ENCODE measurements at regions not wholly inside any gene's neighbourhood (a gene's known extent, or its start where the extent isn't known, plus 50 kb on each side); places are given as distances from the start of the nearest gene placed in this dataset.

DNA sequence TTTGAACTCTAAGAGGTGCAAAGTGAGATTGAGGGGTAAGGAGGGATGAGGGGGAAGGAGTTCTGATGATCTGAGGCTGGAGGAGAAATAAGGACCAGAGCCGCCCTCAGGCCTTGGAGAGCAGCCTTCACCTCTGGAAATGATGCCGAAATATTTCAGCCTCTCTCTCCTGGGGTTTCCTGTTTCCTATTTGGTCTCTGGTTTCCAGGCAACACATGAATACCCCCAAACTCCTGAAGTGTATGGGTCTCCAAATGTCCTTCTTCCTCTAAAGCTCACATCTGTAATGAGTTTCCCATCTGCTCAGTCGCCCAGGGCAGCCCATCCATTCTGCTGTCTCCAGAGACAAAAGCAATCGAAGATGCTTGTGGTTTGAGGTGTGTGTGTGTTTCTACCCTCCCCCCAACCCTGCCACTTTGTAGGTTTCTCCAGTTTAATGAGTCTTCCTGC lies 52.0 kb upstream of the FAM20B start:
- TF ChIP-seq RNF2 (IDR thresholded peaks at IDR 0.05; ENCODE audit: borderline replicate concordance, low read depth): no peak
- TF ChIP-seq, protein P1, sequence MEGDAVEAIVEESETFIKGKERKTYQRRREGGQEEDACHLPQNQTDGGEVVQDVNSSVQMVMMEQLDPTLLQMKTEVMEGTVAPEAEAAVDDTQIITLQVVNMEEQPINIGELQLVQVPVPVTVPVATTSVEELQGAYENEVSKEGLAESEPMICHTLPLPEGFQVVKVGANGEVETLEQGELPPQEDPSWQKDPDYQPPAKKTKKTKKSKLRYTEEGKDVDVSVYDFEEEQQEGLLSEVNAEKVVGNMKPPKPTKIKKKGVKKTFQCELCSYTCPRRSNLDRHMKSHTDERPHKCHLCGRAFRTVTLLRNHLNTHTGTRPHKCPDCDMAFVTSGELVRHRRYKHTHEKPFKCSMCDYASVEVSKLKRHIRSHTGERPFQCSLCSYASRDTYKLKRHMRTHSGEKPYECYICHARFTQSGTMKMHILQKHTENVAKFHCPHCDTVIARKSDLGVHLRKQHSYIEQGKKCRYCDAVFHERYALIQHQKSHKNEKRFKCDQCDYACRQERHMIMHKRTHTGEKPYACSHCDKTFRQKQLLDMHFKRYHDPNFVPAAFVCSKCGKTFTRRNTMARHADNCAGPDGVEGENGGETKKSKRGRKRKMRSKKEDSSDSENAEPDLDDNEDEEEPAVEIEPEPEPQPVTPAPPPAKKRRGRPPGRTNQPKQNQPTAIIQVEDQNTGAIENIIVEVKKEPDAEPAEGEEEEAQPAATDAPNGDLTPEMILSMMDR (IDR thresholded peaks at IDR 0.05): no peak
- TF ChIP-seq POLR2A (IDR thresholded peaks at IDR 0.05; ENCODE audit: low read length): no peak
- no peak for TF ChIP-seq SMC3 (IDR thresholded peaks at IDR 0.05)
- TF ChIP-seq MYC (IDR thresholded peaks at IDR 0.05; ENCODE audit: borderline replicate concordance, low read length): no peak
- TF ChIP-seq, protein P2, sequence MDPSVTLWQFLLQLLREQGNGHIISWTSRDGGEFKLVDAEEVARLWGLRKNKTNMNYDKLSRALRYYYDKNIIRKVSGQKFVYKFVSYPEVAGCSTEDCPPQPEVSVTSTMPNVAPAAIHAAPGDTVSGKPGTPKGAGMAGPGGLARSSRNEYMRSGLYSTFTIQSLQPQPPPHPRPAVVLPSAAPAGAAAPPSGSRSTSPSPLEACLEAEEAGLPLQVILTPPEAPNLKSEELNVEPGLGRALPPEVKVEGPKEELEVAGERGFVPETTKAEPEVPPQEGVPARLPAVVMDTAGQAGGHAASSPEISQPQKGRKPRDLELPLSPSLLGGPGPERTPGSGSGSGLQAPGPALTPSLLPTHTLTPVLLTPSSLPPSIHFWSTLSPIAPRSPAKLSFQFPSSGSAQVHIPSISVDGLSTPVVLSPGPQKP (IDR thresholded peaks at IDR 0.05; ENCODE audit: low read depth, low read length): no peak
- TF ChIP-seq, protein P3, sequence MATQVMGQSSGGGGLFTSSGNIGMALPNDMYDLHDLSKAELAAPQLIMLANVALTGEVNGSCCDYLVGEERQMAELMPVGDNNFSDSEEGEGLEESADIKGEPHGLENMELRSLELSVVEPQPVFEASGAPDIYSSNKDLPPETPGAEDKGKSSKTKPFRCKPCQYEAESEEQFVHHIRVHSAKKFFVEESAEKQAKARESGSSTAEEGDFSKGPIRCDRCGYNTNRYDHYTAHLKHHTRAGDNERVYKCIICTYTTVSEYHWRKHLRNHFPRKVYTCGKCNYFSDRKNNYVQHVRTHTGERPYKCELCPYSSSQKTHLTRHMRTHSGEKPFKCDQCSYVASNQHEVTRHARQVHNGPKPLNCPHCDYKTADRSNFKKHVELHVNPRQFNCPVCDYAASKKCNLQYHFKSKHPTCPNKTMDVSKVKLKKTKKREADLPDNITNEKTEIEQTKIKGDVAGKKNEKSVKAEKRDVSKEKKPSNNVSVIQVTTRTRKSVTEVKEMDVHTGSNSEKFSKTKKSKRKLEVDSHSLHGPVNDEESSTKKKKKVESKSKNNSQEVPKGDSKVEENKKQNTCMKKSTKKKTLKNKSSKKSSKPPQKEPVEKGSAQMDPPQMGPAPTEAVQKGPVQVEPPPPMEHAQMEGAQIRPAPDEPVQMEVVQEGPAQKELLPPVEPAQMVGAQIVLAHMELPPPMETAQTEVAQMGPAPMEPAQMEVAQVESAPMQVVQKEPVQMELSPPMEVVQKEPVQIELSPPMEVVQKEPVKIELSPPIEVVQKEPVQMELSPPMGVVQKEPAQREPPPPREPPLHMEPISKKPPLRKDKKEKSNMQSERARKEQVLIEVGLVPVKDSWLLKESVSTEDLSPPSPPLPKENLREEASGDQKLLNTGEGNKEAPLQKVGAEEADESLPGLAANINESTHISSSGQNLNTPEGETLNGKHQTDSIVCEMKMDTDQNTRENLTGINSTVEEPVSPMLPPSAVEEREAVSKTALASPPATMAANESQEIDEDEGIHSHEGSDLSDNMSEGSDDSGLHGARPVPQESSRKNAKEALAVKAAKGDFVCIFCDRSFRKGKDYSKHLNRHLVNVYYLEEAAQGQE (IDR thresholded peaks at IDR 0.05): no peak
- no peak for TF ChIP-seq HEYL (CRISPR knock-in tag; IDR thresholded peaks at IDR 0.05)
